GM20431 (cell line): ENCODE measurements at regions not wholly inside any gene's neighbourhood (a gene's known extent, or its start where the extent isn't known, plus 50 kb on each side); places are given as distances from the start of the nearest gene placed in this dataset.
"Not testable (repeated sequence)": the region's sequence is repeated elsewhere in the genome, so short reads cannot be mapped to it uniquely, and the experiment has no call there.

Experiments
- in situ Hi-C: fragments of 300-500 bp; cut with MseI, MboI; formaldehyde crosslinking; loops from one replicate; pipeline ENCODE4 v1.15.0; 2020; ENCODE audit warnings: low sequenced_read_pairs; ENCODE audit not compliant: unreplicated experiment

GRCh38 chr12:8386661-8387060, 69.1 kb upstream of the CLEC6A start:
- in situ Hi-C loops, result loop anchor here (25.0 kb wide), 1 partner anchor 99 kb away; no protein-coding TSS in a partner anchor

DNA sequence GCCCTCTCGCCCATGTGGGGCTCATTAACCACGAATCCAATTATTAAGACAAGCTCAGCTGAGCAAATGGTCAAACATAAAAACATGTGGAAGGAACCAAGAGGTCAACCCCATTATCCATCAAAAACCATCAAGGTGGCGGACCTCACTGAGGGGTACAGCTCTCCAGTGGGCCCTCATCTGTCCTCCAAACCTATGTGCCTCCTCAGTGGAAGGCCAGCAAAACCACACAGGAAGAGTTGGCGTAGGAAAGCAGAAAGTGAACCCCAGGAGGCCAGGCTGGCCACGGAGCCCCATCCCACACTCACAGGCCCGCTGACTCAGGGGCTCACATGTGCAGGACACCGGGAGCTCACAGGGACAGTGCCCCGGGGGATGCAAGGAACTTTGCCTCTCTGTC, 66.5 kb upstream of the CLEC6A start:
- in situ Hi-C loops, result loop anchor here (25.0 kb wide), 1 partner anchor 102 kb away; no protein-coding TSS in a partner anchor

- in situ Hi-C loops, result loop anchor here (25.0 kb wide), 1 partner anchor 103 kb away; no protein-coding TSS in a partner anchor
These were observed 65.6 kb upstream of the CLEC6A start for GRCh38 chr12:8390001-8390777.

DNA sequence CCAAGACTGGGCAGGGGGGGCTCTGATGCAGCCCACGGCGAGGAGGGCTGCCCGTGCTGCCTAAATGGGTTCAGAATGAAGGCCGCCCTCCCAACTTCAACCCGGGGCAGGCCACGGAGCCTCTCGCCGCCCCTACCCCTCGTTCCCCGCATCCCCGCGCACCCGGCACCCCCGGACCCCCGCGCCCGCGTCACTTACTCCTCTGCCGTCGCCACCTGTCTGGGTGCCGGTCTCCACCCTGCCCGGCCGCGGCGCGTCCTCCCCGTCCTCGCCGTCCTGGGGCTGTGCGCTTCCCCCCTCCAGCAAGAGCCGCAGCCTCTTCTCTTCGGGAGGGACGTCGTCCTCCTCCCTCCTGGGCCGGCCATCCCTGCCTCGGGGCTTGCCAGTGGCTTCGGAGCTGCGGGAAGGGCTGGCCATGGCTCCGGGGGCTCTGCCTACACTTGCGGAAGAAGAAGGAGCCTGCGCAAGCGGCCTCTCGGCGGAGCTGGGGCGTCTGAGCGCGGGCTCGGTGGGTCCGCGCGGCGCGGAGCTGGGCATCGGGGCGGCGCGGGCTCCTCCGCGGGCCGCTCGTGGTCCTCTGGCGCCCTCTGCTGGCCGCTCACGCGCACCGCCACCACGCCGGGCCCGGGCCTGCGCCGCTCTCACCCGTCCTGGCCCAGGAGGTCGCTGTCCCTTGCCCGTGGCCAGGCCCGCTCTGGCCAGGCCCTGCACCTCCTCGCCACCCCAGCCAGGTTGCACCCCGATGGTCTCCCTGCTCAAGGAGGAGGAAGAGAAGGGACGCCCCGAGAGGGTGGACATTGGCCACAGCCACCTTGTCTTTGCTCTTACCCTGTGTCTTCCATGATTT, 59.3 kb upstream of the CLEC6A start:
- in situ Hi-C loops, result loop anchor here (25.0 kb wide), 1 partner anchor 109 kb away; no protein-coding TSS in a partner anchor

DNA sequence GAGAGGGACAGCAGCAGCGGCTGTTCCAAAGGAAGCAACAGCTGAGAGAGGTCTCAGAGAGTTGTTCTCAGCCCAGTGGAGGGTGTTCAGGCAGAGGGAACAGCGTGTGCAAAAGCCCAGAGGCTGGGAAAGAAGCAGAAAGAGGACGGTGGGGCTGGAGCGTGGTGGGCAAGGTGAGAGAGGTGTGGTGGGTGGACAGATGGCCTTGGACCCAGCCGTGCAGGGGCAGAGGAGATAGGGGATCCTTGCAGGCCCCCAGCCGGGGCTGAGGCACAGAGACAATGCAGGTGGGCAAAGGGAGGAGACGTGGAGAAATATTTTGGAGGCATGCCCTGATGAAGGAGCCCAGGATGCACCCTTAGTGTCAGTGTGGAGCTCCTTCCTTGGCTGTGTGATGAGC, 58.4 kb upstream of the CLEC6A start:
- in situ Hi-C loops, result loop anchor here (25.0 kb wide), 1 partner anchor 110 kb away; no protein-coding TSS in a partner anchor

DNA sequence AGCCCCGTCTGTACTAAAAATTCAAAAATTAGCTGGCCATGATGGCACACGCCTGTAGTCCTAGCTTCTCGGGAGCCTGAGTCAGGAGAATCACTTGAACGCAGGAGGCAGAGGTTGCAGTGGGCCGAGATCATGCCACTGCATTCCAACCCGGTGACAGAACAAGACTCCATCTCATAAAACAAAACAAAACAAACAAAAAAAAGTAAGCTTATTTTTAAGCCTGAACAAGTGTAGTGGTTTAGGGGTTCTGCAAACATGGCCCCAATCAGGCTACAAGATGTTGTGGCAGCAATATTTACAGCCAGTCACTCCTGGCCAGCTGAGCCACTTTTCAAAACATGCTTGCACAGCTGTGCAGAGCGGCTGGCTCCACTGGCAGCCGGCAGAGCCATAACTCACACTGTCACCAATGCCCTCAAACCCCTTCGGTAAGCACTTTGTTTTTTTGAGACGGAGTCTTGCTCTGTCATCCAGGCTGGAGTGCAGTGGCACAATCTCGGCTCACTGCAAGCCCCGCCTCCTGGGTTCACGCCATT, 56.2 kb upstream of the CLEC6A start:
- in situ Hi-C loops, result loop anchor here (25.0 kb wide), 1 partner anchor 112 kb away; no protein-coding TSS in a partner anchor

DNA sequence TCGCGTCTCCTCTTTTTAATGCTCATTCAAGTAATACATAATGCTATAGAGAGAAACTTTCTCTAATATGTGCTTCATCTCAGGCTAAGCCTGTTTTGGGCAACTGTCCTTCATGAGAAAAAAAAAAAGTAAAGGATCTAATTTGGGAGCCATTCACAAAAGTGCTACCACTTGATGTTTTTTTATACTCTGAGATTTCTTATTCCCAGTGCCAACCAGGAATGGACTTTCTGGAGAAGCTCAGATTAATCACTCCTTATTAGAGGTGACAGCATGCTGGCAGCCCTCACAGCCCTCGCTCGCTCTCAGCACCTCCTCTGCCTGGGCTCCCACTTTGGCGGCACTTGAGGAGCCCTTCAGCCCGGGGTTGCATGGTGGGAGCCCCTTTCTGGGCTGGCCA, 51.9 kb upstream of the CLEC6A start:
- in situ Hi-C loops, result not testable (repeated sequence)

DNA sequence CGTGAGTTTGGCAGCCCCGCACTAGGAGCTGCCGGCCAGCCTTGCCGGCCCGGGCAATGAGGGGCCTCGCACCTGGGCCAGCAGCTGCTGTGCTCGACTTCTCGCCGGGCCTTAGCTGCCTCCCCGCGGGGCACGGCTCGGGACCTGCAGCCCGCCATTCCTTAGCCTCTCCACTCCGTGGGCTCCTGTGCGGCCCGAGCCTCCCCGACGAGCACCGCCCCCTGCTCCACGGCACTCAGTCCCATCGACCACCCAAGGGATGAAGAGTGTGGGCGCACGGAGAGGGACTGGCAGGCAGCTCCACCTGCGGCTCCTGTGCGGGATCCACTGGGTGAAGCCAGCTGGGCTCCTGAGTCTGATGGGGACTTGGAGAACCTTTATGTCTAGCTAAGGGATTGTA, 51.4 kb upstream of the CLEC6A start:
- in situ Hi-C loops, result not testable (repeated sequence)
